Hepatocyte (in vitro differentiated cells): ENCODE measurements at regions not wholly inside any gene's neighbourhood (a gene's known extent, or its start where the extent isn't known, plus 50 kb on each side); places are given as distances from the start of the nearest gene placed in this dataset.

Experiments
- DNase-seq: peaks from one replicate; pipeline ENCODE4 v3.0.0-alpha.2; 2016; ENCODE audit warnings: low spot score
- H2AFZ ChIP-seq: fragments of 200-600 bp; sonication (generic); 2 replicates; pipeline ENCODE4 v1.6.0; 2016; ENCODE audit warnings: antibody characterized with exemption, mild to moderate bottlenecking
- H3K27ac ChIP-seq: fragments of 200-600 bp; sonication (generic); 2 replicates; pipeline ENCODE4 v1.5.1; 2016; ENCODE audit warnings: mild to moderate bottlenecking
- H3K27me3 ChIP-seq: fragments of 200-600 bp; sonication (generic); 2 replicates; pipeline ENCODE4 v1.6.1; 2016
- H3K36me3 ChIP-seq: fragments of 200-600 bp; sonication (generic); replicated peaks from 2 replicates; pipeline ENCODE4 v1.5.1; 2016; ENCODE audit warnings: low read depth; ENCODE audit not compliant: insufficient read depth
- H3K4me1 ChIP-seq: fragments of 200-600 bp; sonication (generic); 2 replicates; pipeline ENCODE4 v1.5.1; 2016; ENCODE audit warnings: mild to moderate bottlenecking, moderate library complexity; ENCODE audit not compliant: insufficient read depth
- H3K4me2 ChIP-seq: fragments of 200-600 bp; sonication (generic); 2 replicates; pipeline ENCODE4 v1.6.0; 2016
- H3K4me3 ChIP-seq: fragments of 200-600 bp; sonication (generic); 2 replicates; pipeline ENCODE4 v1.5.1; 2016; ENCODE audit warnings: mild to moderate bottlenecking
- H3K79me2 ChIP-seq: fragments of 200-600 bp; sonication (generic); 2 replicates; pipeline ENCODE4 v1.6.0; 2017; ENCODE audit warnings: mild to moderate bottlenecking
- H3K9me2 ChIP-seq: fragments of 200-600 bp; sonication (generic); replicated peaks from 2 replicates; pipeline ENCODE4 v1.6.0; 2017; ENCODE audit warnings: mild to moderate bottlenecking; ENCODE audit not compliant: insufficient read depth
- H3K9me3 ChIP-seq: fragments of 200-600 bp; sonication (generic); 2 replicates; pipeline ENCODE4 v1.5.1; 2016; ENCODE audit warnings: low read depth, mild to moderate bottlenecking
- H4K20me1 ChIP-seq: fragments of 200-600 bp; sonication (generic); 2 replicates; pipeline ENCODE4 v1.6.0; 2016; ENCODE audit warnings: mild to moderate bottlenecking; ENCODE audit not compliant: insufficient read depth, poor library complexity, severe bottlenecking
- CTCF ChIP-seq: fragments of 200-600 bp; sonication (generic); IDR thresholded peaks from 2 replicates; pipeline ENCODE4 v1.5.1; 2016; ENCODE audit warnings: antibody characterized with exemption, mild to moderate bottlenecking; ENCODE audit not compliant: poor library complexity
- EZH2 ChIP-seq: fragments of 200-600 bp; sonication (generic); IDR thresholded peaks from 2 replicates; pipeline ENCODE4 v1.6.1; 2016; ENCODE audit warnings: antibody characterized with exemption, mild to moderate bottlenecking, borderline replicate concordance
- EZH2phosphoT487 ChIP-seq: fragments of 200-600 bp; sonication (generic); IDR thresholded peaks from one replicate; pipeline ENCODE4 v1.6.1; 2018; ENCODE audit warnings: antibody characterized with exemption, mild to moderate bottlenecking, low read depth, moderate library complexity; ENCODE audit not compliant: unreplicated experiment, severe bottlenecking
- WGBS: methylation state at CpG from one replicate; pipeline ENCODE4 v1.1.6; 2016; ENCODE audit warnings: low lambda C conversion rate; ENCODE audit errors: missing lambda C conversion rate; 5-methylcytosine and 5-hydroxymethylcytosine counted together

GRCh38 chr4:113828702-113829101 lies 67.2 kb upstream of the CAMK2D start:
- H3K4me1 ChIP-seq: no peaks in the 10 kb centered on the region
- no peak for DNase-seq
- H3K4me2 ChIP-seq: no peak overlapping the region
- WGBS: 86% methylated on average over 2 of the region's 2 CpGs
- no peaks in the 10 kb centered on the region for H4K20me1 ChIP-seq
- no peaks in the 10 kb centered on the region for H3K9me3 ChIP-seq
- no peak overlapping the region for H3K27ac ChIP-seq
- H3K36me3 ChIP-seq: no peaks in the 10 kb centered on the region
- TF ChIP-seq CTCF: no peak
- TF ChIP-seq EZH2: no peak
- TF ChIP-seq EZH2phosphoT487: no peak
- H3K9me2 ChIP-seq: no peaks in the 10 kb centered on the region
- no peaks in the 10 kb centered on the region for H3K79me2 ChIP-seq
- no peak overlapping the region for H2AFZ ChIP-seq
- H3K27me3 ChIP-seq: no peaks in the 10 kb centered on the region
- no peak overlapping the region for H3K4me3 ChIP-seq

GRCh38 chr4:113827285-113827684 lies 65.7 kb upstream of the CAMK2D start:
- Histone ChIP-seq H3K4me1 (no peaks in the 10 kb centered on the region), H3K36me3 (no peaks in the 10 kb centered on the region), H3K9me3 (no peaks in the 10 kb centered on the region), H3K27me3 (no peaks in the 10 kb centered on the region), H3K4me3 (no peak overlapping the region), H3K4me2 (no peak overlapping the region), H2AFZ (no peak overlapping the region), H3K79me2 (no peaks in the 10 kb centered on the region), H3K9me2 (no peaks in the 10 kb centered on the region), H4K20me1 (no peaks in the 10 kb centered on the region), H3K27ac (no peak overlapping the region)
- TF ChIP-seq CTCF (no peak), EZH2phosphoT487 (no peak), EZH2 (no peak)
- DNase-seq: no peak
- WGBS: 94% methylated on average over 2 of the region's 2 CpGs

GRCh38 chr4:113826421-113826820 lies 64.9 kb upstream of the CAMK2D start:
- H3K36me3 ChIP-seq: no peaks in the 10 kb centered on the region
- H3K4me2 ChIP-seq: no peak overlapping the region
- H3K27me3 ChIP-seq: no peaks in the 10 kb centered on the region
- TF ChIP-seq EZH2 (no peak), CTCF (no peak), EZH2phosphoT487 (no peak)
- no peaks in the 10 kb centered on the region for H3K9me3 ChIP-seq
- WGBS: 76% methylated on average over 2 of the region's 2 CpGs
- H3K4me3 ChIP-seq: no peak overlapping the region
- no peaks in the 10 kb centered on the region for H3K9me2 ChIP-seq
- H4K20me1 ChIP-seq: no peaks in the 10 kb centered on the region
- H2AFZ ChIP-seq: no peak overlapping the region
- H3K79me2 ChIP-seq: no peaks in the 10 kb centered on the region
- H3K27ac ChIP-seq: no peak overlapping the region
- DNase-seq: no peak
- H3K4me1 ChIP-seq: no peaks in the 10 kb centered on the region

GRCh38 chr4:113825272-113825671 lies 63.7 kb upstream of the CAMK2D start:
- Histone ChIP-seq H3K9me3 (no peaks in the 10 kb centered on the region), H3K79me2 (no peaks in the 10 kb centered on the region), H3K27me3 (no peaks in the 10 kb centered on the region), H3K27ac (no peak overlapping the region), H3K4me2 (no peak overlapping the region), H3K4me3 (no peak overlapping the region), H3K9me2 (no peaks in the 10 kb centered on the region), H3K4me1 (no peaks in the 10 kb centered on the region), H2AFZ (no peak overlapping the region), H4K20me1 (no peaks in the 10 kb centered on the region), H3K36me3 (no peaks in the 10 kb centered on the region)
- no peak for DNase-seq
- WGBS: 55% methylated on average over 1 of the region's 1 CpG
- no peak for TF ChIP-seq EZH2
- TF ChIP-seq EZH2phosphoT487: no peak
- no peak for TF ChIP-seq CTCF
